H9 (cell line): ENCODE measurements at regions not wholly inside any gene's neighbourhood (a gene's known extent, or its start where the extent isn't known, plus 50 kb on each side); places are given as distances from the start of the nearest gene placed in this dataset.
A peak's percentile ranks its signal among the peaks of the same experiment; 100 is the strongest.

Experiments
- DNase-seq: peaks from one replicate; pipeline ENCODE4 v3.0.0-alpha.2; 2017
- H2AFZ ChIP-seq: one replicate; pipeline ENCODE4 v1.6.1; 2013; ENCODE audit warnings: mild to moderate bottlenecking, low read length, control low read depth, moderate library complexity
- H2AK5ac ChIP-seq: 2 replicates; pipeline ENCODE4 v1.6.1; 2013; ENCODE audit warnings: low read length, control low read depth, mixed read lengths; ENCODE audit not compliant: insufficient read length
- H2BK120ac ChIP-seq: one replicate; pipeline ENCODE4 v1.6.1; 2013; ENCODE audit warnings: low read depth, mild to moderate bottlenecking, low read length, control low read depth, inconsistent platforms; ENCODE audit not compliant: poor library complexity, severe bottlenecking
- H2BK12ac ChIP-seq: 2 replicates; pipeline ENCODE4 v1.6.1; 2013; ENCODE audit warnings: low read length, control low read depth, mixed read lengths, low read depth; ENCODE audit not compliant: insufficient read length
- H2BK15ac ChIP-seq: 2 replicates; pipeline ENCODE4 v1.6.1; 2013; ENCODE audit warnings: low read depth, low read length, control low read depth
- H2BK20ac ChIP-seq: one replicate; pipeline ENCODE4 v1.6.1; 2013; ENCODE audit warnings: low read depth, mild to moderate bottlenecking, low read length, control low read depth, inconsistent platforms; ENCODE audit not compliant: poor library complexity, severe bottlenecking
- H2BK5ac ChIP-seq: 2 replicates; pipeline ENCODE4 v1.6.1; 2013; ENCODE audit warnings: low read length, control low read depth, mixed read lengths; ENCODE audit not compliant: insufficient read length
- H3K14ac ChIP-seq: 2 replicates; pipeline ENCODE4 v1.6.1; 2013; ENCODE audit warnings: low read length, control low read depth; ENCODE audit not compliant: insufficient read depth
- H3K18ac ChIP-seq: 2 replicates; pipeline ENCODE4 v1.6.1; 2013; ENCODE audit warnings: low read depth, mild to moderate bottlenecking, mixed read lengths, low read length, control low read depth; ENCODE audit not compliant: insufficient read length
- H3K23ac ChIP-seq: 2 replicates; pipeline ENCODE4 v1.6.1; 2013; ENCODE audit warnings: low read length, control low read depth, mixed read lengths, low read depth; ENCODE audit not compliant: insufficient read length
- H3K23me2 ChIP-seq: 2 replicates; pipeline ENCODE4 v1.6.1; 2013; ENCODE audit warnings: low read depth, mild to moderate bottlenecking, mixed read lengths, low read length, control low read depth; ENCODE audit not compliant: insufficient read length, poor library complexity, severe bottlenecking
- H3K27ac ChIP-seq: 2 replicates; pipeline ENCODE4 v1.5.1; 2013; ENCODE audit warnings: low read length, control low read depth, mixed read lengths, low read depth; ENCODE audit not compliant: insufficient read length
- H3K27me3 ChIP-seq: 2 replicates; pipeline ENCODE4 v1.6.1; 2013; ENCODE audit warnings: low read length, control low read depth, inconsistent platforms; ENCODE audit not compliant: insufficient read depth
- H3K4ac ChIP-seq: 2 replicates; pipeline ENCODE4 v1.6.1; 2013; ENCODE audit warnings: low read depth, mild to moderate bottlenecking, control low read depth, inconsistent platforms, low read length, moderate library complexity
- H3K4me1 ChIP-seq: 2 replicates; pipeline ENCODE4 v1.6.1; 2013; ENCODE audit warnings: low read length, control low read depth, inconsistent platforms; ENCODE audit not compliant: insufficient read depth
- H3K4me2 ChIP-seq: 2 replicates; pipeline ENCODE4 v1.6.1; 2013; ENCODE audit warnings: low read length, control low read depth, mixed read lengths; ENCODE audit not compliant: insufficient read length, insufficient read depth
- H3K56ac ChIP-seq: 2 replicates; pipeline ENCODE4 v1.6.1; 2013; ENCODE audit warnings: low read depth, mild to moderate bottlenecking, mixed read lengths, low read length, control low read depth; ENCODE audit not compliant: insufficient read length
- H3K79me1 ChIP-seq: 2 replicates; pipeline ENCODE4 v1.6.1; 2013; ENCODE audit warnings: low read depth, mild to moderate bottlenecking, moderate library complexity, low read length, control low read depth, inconsistent platforms; ENCODE audit not compliant: insufficient read depth, poor library complexity, severe bottlenecking
- H3K79me2 ChIP-seq: 2 replicates; pipeline ENCODE4 v1.6.1; 2013; ENCODE audit warnings: low read length, control low read depth, inconsistent platforms; ENCODE audit not compliant: insufficient read depth
- H3K9ac ChIP-seq: 2 replicates; pipeline ENCODE4 v1.6.1; 2013; ENCODE audit warnings: low read length, control low read depth, mixed read lengths; ENCODE audit not compliant: insufficient read length; ENCODE audit errors: extremely low read depth
- H3K9me3 ChIP-seq: one replicate; pipeline ENCODE4 v1.6.1; 2013; ENCODE audit warnings: low read depth, low read length, inconsistent platforms; ENCODE audit not compliant: control insufficient read depth
- H3T11ph ChIP-seq: one replicate; pipeline ENCODE4 v1.6.1; 2013; ENCODE audit warnings: mild to moderate bottlenecking, low read length, control low read depth, inconsistent platforms
- H4K20me1 ChIP-seq: one replicate; pipeline ENCODE4 v1.6.1; 2013; ENCODE audit not compliant: control insufficient read depth, insufficient read length, insufficient read depth
- H4K5ac ChIP-seq: 2 replicates; pipeline ENCODE4 v1.6.1; 2013; ENCODE audit warnings: low read depth, mild to moderate bottlenecking, mixed read lengths, low read length, control low read depth; ENCODE audit not compliant: insufficient read length
- H4K8ac ChIP-seq: replicated peaks from 2 replicates; pipeline ENCODE4 v1.6.1; 2013; ENCODE audit warnings: low read length, control low read depth, mixed read lengths, low read depth; ENCODE audit not compliant: insufficient read length
- H4K91ac ChIP-seq: 2 replicates; pipeline ENCODE4 v1.6.1; 2013; ENCODE audit warnings: low read depth, mild to moderate bottlenecking, moderate library complexity, mixed read lengths, low read length, control low read depth; ENCODE audit not compliant: insufficient read length
- H3K27ac Mint-ChIP-seq, 3 experiments: 2 replicates in 2 of 3; 3 replicates in 1 of 3; pipeline ENCODE4 v1.8.0; 2020 to 2021; ENCODE audit warnings: mixed read lengths in 3 of 3, mild to moderate bottlenecking in 1 of 3, moderate library complexity in 1 of 3
- H3K27me3 Mint-ChIP-seq: 2 replicates; pipeline ENCODE4 v1.8.0; 2021; ENCODE audit warnings: low read depth, mild to moderate bottlenecking, moderate library complexity, mixed read lengths
- H3K36me3 Mint-ChIP-seq, 3 experiments: 2 replicates in 2 of 3; 3 replicates in 1 of 3; pipeline ENCODE4 v1.8.0; 2020 to 2021; ENCODE audit warnings: low read depth in 3 of 3, mixed read lengths in 3 of 3; ENCODE audit not compliant: insufficient read depth in 1 of 3
- H3K4me1 Mint-ChIP-seq, 2 experiments: 2 replicates each; pipeline ENCODE4 v1.8.0; 2020; ENCODE audit warnings: mixed read lengths in 2 of 2
- H3K4me3 Mint-ChIP-seq, 2 experiments: 2 replicates in 1 of 2; 3 replicates in 1 of 2; pipeline ENCODE4 v1.8.0; 2020 to 2021; ENCODE audit warnings: mild to moderate bottlenecking in 2 of 2, mixed read lengths in 2 of 2, moderate library complexity in 1 of 2
- H3K9me3 Mint-ChIP-seq, 2 experiments: 2 replicates in 1 of 2; 3 replicates in 1 of 2; pipeline ENCODE4 v1.8.0; 2020; ENCODE audit warnings: mild to moderate bottlenecking in 2 of 2, mixed read lengths in 2 of 2, moderate library complexity in 1 of 2
- CTCF ChIP-seq: fragments of 200-600 bp; sonication (generic); conservative IDR thresholded peaks from 3 replicates; pipeline ENCODE4 v1.8.0; 2021; ENCODE audit warnings: antibody characterized with exemption, mild to moderate bottlenecking
- WGBS: extraction: QIAGEN DNeasy Blood & Tissue Kit; methylation state at CpG from one replicate; pipeline ENCODE4 v1.1.7; 2013; ENCODE audit warnings: missing lambda C conversion rate, low lambda C conversion rate, mixed read lengths; ENCODE audit not compliant: insufficient read length; ENCODE audit errors: extremely low coverage; 5-methylcytosine and 5-hydroxymethylcytosine counted together

GRCh38 chr18:78771496-78772359, 207.9 kb upstream of the SALL3 start:
- no peaks in the 10 kb centered on the region; a peak in 1 of 5 replicates for H3K9me3 Mint-ChIP-seq
- H3K4ac ChIP-seq = no peak overlapping the region
- no peak overlapping the region for H2BK5ac ChIP-seq
- no peaks in the 10 kb centered on the region for H3K27me3 ChIP-seq
- no peak for TF ChIP-seq CTCF
- no peak overlapping the region for H3K4me2 ChIP-seq
- DNase-seq = no peak
- peak overlapping the region in 1 of 3 experiments; percentile 43; a peak in 2 of 7 replicates for H3K27ac Mint-ChIP-seq
- H4K5ac ChIP-seq = no peak overlapping the region
- H3K14ac ChIP-seq = no peak overlapping the region
- no CpG with 5 or more reads among the region's 22 CpGs for WGBS
- H3K9me3 ChIP-seq = no peaks in the 10 kb centered on the region
- no peaks in the 10 kb centered on the region for H3K36me3 Mint-ChIP-seq
- H4K91ac ChIP-seq = no peak overlapping the region
- no peak overlapping the region for H3T11ph ChIP-seq
- H2BK12ac ChIP-seq = no peak overlapping the region
- H3K56ac ChIP-seq = no peak overlapping the region
- H3K4me1 Mint-ChIP-seq = peaks cover 26 to 31% of the 10 kb centered on the region in 2 experiments
- H3K4me1 ChIP-seq = no peaks in the 10 kb centered on the region
- H2BK20ac ChIP-seq = no peak overlapping the region
- H3K79me1 ChIP-seq = no peaks in the 10 kb centered on the region
- no peak overlapping the region for H3K27ac ChIP-seq
- H2BK120ac ChIP-seq = no peak overlapping the region
- H4K8ac ChIP-seq = no peak overlapping the region
- H2AK5ac ChIP-seq = no peak overlapping the region
- H3K23ac ChIP-seq = no peak overlapping the region
- no peak overlapping the region for H3K9ac ChIP-seq
- no peak overlapping the region for H3K4me3 Mint-ChIP-seq
- H4K20me1 ChIP-seq = no peaks in the 10 kb centered on the region
- H2BK15ac ChIP-seq = no peak overlapping the region
- H2AFZ ChIP-seq = no peak overlapping the region
- no peaks in the 10 kb centered on the region; the same call in 1 of the 2 replicates for H3K27me3 Mint-ChIP-seq
- H3K23me2 ChIP-seq = no peaks in the 10 kb centered on the region
- no peak overlapping the region for H3K18ac ChIP-seq
- no peaks in the 10 kb centered on the region for H3K79me2 ChIP-seq
